GM19023 (cell line): ENCODE measurements at regions not wholly inside any gene's neighbourhood (a gene's known extent, or its start where the extent isn't known, plus 50 kb on each side); places are given as distances from the start of the nearest gene placed in this dataset.
"Not testable (repeated sequence)": the region's sequence is repeated elsewhere in the genome, so short reads cannot be mapped to it uniquely, and the experiment has no call there.

Experiments used
- ATAC-seq: cut with Tn5 transposase; IDR thresholded peaks from one replicate; pipeline ENCODE4 v1.9.1; 2021; ENCODE audit warnings: mild to moderate bottlenecking, moderate library complexity; ENCODE audit not compliant: unreplicated experiment

DNA sequence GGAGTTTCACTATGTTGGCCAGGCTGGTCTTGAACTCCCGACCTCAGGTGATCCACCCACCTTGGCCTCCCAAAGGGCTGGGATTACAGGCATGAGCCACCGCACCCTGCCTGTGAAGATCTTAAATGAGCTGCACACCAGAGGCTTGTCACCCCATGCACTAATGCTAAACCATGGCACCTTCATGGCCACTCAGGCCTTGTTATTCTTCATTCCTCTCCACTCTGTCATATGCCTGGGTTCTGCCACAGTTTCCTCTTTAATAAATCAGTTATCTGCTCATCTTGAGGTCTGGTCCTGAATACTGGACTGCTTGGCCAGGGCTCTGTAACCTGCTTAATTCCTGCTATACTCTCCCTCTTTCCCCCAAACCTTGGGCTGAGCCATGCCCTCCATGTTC lies 104.3 kb upstream of the FOXN2 start:
- no peak for ATAC-seq

DNA sequence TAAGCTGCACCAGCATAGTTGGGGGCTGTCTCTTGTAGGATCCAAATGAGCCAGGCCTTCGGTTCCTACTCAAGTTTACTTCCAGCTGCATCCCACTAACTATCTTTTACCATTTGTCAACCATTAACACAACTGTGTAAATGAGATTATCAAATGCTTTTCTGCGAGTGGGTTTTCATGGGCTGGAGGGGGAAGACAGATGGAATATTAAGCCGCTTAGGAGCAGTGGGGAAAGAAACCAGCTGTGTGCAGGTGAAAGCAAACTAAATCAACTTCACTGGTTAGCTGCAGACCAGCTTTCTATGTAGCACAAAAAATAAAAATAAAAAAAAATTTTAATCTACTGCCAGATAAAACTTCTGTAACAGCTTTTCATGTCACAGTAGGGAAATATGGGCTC lies 100.8 kb upstream of the FOXN2 start:
- no peak for ATAC-seq

DNA sequence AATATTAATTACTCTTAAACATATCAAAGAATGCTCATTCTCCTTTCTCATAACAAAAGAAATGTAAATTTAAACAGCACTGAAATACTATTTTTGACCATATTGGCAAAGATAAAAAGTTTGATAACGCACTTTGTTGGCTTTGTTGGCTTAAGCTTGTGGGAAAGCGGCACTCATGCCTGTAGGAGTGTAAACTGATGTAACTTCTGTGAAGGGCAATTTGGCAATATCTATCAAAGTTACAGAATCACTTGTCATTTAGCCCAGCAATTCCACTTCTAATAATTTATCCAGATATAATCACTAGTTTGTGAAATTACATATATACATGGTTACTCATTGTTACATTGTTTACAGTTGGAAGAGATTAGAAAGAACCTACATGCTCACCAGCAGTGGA lies 96.3 kb upstream of the FOXN2 start:
- ATAC-seq: no peak

DNA sequence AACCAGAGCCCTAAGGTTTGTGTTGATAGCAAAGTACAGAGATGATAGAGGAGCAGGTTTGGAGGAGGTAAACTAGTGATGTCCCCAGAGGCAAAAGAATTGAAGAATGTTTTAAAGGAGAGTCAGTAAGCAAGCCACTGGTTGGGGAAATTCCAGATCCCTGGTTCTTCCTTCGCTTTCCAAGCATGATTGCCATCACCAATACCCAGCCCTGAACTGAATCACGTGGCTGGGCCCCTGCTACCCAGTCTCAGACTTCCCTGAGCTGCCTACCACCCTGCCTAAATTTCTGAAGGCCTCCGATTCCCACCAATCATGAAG lies 95.3 kb upstream of the FOXN2 start:
- no peak for ATAC-seq

DNA sequence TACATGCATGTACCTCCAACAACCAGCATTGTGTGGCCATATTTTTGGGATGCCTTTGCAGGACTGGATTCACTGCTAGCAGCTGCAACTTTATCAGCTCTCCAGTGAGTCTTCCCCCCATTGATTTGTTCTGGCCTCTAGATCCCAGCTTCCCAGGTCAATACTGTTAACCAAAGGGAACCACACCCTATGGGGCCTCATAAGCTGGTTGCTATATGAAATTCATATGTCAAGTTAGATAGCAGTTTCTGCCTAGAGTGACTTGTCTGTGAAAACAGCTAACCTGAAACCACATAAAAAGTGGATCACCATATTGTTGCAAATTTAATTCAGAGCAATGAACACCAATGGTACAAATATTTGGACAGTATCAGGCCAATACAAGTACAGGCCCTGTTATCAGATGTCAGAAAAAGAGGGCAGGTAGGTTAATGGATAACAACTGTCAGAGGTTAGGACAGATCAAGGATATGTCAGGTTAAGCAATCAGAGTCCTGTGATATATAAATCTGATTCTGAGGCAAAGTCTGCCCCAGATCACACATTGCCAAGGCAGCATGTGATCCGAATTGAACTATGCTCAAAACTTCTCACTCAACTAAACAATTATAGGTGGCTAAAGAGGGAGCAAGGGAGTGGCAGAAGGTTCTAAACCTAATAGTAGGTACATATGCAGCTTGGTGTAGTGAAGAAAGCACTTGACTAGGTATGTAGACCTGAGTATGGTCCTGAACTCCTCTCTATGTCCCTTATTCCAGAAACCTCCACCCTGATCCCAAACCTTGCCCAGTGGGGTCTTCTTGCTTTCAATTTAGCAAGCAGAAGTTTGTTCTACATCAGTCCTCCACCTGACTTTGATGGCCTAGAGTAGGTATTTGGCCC lies 94.7 kb upstream of the FOXN2 start:
- ATAC-seq: no peak

DNA sequence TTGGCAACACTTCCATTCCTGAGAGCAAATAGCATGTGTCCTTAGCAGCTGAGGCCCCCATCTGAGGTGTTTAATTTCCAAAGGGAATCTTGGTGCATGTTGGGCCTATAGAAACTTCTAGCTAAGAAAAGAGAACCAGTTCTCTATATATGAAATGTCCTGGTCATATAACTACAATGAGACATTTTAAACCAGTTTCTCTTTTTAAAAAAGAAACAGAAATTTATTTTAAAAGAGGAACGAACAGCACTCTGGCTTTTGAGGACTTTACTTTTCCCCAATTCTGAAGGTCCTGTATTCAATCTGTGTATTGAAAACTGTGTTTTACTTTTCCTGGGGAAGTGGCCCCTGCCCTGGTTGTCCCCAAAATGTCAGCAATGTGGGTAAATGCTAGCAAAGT lies 94.0 kb upstream of the FOXN2 start:
- ATAC-seq: no peak

DNA sequence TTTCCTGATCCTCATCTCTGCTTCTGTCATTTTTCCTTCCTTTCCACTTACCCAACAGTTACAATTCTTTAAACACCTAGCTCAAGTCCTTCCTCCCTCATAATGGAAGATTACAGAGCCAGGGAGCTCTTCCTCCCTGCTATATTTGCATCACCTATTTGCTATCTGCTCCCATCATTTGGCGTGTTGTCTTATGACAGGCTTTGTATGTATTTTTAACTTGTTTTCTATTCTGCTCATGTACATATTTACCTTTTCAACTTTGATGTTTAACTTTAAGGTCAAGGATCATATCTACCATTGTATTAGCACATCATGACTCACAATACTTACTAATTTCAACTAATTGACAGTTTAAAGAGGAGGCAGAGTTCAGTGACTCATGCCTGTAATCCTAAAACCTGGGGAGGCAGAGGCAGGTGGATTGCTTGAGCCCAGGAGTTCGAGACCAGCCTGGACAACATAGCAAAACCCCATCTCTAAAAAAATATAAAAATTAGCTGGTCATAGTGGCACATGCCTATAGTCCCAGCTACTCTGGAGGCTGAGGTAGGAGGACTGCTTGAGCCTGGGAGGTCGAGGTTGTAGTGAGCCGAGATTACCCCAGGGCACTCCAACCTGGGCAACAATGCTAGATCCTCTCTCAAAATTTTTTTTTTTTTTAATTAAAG lies 92.5 kb upstream of the FOXN2 start:
- ATAC-seq: no peak

DNA sequence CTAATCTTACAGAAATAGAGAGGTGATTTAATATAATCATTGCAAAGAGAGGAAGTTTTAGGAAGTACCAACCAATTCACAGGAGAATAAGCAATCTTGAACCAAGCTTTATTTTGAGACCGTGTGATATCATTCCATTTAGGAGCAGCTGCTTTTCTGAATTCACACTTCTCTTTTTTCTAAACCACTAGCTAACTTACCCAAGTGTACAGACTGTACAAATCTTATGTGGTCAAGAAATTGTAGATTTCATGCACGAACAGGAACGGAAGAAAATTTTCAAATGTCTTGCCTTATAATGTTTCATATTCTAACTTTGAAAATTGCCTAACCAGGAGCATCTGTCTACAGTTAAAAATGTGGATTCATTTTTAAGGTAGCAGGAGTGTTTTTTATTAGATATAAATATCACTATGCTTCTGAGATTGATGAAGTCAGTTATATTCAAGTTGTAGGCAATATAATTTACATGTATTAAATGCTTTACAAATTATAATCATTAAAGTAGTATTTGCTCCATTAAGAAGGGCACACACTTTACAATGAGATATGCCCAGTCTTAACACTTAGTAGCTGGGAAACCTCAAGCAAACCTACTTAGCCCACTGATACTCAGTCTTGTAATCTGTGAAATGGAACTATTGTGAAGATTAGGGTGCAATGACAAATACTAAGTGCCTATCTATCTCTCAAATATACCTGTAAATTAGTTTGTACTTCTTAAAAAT lies 86.7 kb upstream of the FOXN2 start:
- no peak for ATAC-seq

DNA sequence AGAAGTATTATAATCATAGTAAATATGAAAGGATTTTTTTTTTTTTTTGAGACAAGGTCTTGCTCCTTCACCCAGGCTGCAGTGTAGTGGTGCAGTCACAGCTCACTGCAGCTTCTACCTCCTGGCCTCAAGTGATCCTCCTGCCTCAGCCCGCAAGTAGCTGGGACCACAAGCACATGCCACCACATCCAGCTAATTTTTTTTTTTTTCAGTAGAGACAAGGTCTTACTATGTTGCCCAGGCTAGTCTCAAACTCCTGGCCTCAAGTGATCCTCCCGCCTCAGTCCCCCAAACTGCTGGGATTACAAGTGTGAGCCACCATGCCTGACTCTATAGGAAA lies 86.2 kb upstream of the FOXN2 start:
- no peak for ATAC-seq

DNA sequence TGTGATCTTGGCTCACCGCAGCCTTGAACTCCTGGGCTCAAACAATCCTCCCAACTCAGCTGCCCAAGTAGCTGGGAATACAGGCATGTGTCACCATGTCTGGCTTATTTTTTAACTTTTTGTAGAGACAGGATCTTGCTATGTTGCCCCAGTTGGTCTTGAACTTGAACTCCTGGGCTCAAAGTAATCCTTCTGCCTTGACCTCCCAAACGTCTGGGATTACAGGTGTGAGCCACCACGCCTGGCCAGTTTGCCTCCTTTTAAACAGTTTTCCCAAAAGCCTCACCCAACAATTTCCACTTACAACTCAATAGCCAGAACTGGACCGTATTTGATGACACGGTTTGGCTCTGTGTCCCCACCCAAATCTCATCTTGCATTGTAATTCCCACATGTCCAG lies 85.4 kb upstream of the FOXN2 start:
- no peak for ATAC-seq

DNA sequence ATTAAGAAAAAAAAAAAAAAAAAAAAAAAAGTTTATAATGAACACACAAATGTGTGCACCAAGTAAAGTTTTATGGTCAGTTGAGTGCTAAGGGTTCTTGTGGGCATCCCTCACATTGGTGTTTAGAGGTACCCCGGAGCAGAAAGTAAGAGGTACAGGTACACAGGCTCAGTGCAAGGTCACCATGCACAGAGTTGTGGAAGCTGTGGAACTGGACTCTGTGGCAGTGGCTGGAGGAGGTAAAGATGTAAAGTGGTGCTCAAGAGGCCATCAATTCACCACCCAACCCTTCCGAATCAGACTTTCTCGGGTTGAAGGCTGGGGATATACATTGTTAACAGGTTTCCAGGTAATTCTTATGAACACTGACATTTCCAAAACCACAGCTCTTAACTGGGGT lies 83.6 kb upstream of the FOXN2 start:
- no peak for ATAC-seq

DNA sequence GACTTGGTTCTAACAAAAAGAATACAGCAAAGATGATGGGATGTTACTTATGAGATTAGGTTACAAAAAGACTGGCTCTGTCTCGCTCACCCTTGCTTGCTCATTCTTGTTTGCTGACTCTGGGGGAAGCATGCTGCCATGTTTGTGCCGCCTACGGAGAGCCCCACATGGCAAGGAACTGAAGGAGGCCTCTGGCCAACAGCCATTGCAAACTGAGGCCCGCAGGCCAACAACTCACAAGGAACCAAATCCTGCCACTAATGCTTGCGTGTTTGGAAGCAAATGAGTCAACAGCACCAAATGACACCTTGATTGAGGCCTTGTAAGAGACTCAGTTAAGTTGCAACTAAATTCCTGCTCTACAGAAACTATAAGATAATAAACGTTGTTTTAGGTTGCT lies 82.1 kb upstream of the FOXN2 start:
- no peak for ATAC-seq

DNA sequence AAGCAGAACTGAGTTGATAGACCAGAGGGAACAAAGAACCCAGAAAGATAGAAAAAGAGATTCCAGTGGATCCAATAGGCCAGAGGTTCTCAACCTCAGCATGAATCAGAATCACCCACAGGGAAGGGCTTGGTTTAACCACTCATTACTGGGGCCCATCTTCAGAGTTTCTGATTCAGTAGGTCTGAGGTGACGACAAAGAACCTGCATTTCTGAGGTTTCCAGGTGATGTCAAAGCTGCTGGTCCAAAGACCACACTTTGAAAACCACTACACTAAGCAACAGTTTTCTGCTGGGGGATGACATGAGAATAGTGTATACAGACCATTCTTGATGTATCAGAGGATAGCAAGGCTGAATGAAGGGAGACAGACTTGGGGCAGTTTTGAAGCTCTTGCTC lies 81.5 kb upstream of the FOXN2 start:
- ATAC-seq: no peak

DNA sequence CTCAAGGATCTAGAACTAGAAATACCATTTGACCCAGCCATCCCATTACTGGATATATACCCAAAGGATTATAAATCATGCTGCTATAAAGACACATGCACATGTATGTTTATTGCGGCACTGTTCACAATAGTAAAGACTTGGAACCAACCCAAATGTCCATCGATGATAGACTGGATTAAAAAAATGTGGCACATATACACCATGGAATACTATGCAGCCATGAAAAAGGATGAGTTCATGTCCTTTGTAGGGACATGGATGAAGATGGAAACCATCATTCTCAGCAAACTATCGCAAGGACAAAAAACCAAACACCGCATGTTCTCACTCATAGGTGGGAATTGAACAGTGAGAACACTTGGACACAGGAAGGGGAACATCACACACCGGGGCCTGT lies 80.7 kb upstream of the FOXN2 start:
- ATAC-seq: not testable (repeated sequence)

DNA sequence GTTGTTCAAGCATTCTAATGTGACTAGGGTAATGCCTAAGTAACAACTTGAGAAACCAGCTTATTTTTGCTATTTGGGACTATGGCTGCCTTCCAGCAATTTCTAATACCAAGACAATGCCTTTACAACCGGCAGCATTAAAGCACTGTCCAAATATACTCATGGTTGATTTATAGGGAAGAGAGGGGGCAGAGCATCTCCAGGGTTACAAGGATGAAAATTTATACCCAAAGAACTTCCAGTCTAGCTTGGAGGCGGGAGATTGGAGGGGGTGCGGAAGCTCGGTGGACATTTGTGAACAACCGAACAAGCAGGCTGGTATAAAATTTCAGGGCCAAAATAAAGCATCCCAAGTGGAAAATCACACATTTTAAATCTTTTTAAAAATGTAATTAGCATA lies 79.4 kb upstream of the FOXN2 start:
- ATAC-seq: no peak

DNA sequence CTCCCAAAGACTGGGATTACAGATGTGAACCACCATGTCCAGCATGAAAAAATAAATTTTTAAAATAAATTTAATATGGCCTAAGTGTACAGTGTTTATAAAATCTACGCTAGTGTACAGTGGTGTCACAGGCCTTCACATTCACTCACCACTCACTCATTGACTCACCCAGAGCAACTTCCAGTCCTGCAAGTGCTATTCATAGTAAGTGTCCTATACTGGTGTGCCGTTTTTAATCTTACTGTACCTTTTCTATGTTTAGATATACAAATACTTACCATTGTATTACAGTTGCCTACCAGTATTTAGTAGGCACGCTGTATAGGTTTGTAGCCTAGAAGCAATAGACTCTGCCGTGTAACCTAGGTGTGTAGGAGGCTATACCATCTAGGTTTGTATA lies 76.1 kb upstream of the FOXN2 start:
- ATAC-seq: no peak

DNA sequence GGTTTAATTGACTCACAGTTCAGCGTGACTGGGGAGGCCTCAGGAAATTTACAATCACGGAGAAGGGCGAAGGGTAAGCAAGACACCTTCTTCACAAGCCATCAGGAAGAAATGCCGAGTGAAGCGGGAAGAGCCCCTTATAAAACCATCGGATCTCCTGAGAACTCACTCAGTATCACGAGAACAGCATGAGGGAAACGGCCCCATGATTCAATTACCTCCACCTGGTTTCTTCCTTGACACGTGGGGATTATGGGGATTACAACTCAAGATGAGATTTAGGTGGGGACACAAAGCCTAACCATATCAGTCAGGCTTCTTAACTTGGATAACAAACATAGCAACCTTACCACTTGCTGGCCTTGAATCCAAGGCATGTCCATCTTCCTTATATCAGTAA lies 73.6 kb upstream of the FOXN2 start:
- ATAC-seq: no peak

DNA sequence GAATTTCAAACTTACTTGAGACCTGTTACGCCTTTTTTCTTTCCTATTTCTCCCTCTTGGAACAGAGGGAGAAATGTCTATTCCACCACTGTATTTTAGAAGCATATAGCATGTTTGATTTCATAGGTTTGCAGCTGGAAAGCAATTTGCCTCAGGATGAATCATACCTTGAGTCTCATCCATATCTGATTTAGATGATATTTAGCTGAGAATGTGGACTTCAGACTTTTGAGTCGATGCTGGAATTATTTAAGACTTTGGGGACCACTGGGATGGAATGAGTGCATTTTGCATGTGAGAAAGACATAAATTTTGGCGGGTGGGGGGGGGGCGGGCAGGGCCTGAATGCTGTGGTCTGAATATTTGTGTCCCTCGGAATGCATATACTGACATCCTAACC lies 67.3 kb upstream of the FOXN2 start:
- no peak for ATAC-seq

DNA sequence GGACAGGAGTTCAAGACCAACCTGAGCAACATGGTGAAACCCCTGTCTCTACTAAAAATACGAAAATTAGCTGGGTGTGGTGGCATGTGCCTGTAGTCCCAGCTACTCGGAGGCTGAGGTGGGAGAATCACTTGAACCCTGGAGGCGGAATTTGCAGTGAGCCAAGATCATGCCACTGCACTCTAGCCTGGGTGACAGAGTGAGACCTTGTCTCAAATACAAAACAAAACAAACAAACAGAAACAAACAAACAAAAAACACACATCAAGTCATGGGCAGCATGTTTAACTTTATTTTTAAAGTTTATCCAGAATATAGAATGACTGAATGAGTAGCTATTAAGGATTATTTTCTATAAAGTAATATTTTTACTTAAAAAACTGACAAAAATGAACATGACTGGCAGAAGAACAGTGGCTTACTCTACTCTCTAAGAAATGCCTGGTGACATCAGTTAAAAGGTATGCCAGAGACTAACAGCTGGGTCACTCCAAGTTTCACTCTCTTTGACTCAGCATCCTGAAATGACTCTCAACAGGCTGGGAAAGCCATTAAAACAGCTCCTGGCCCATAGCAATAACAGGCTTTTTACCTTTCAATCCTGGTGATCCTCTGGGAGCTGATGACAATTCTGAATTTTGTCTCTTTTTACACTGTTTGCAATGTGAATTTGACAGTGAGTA lies 66.1 kb upstream of the FOXN2 start:
- ATAC-seq: peak; percentile 87

DNA sequence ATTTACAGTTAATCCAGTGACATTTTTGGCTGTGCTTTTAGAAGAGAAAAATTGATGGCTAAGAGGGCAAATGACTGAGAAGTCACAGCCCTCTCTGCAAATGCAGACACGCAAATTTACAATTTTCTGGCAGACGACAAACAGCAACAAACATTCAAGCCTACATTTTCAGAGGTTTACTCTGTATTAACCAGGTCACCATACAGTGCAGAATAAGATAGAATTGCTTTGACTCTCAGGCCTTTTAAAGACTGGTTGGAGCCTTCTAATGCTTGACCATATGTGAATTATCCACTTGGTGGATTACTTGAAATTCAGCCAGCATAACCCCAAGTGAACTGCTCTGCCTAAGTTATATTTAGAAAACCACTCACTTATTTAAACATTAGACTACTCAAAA lies 65.5 kb upstream of the FOXN2 start:
- ATAC-seq: no peak

DNA sequence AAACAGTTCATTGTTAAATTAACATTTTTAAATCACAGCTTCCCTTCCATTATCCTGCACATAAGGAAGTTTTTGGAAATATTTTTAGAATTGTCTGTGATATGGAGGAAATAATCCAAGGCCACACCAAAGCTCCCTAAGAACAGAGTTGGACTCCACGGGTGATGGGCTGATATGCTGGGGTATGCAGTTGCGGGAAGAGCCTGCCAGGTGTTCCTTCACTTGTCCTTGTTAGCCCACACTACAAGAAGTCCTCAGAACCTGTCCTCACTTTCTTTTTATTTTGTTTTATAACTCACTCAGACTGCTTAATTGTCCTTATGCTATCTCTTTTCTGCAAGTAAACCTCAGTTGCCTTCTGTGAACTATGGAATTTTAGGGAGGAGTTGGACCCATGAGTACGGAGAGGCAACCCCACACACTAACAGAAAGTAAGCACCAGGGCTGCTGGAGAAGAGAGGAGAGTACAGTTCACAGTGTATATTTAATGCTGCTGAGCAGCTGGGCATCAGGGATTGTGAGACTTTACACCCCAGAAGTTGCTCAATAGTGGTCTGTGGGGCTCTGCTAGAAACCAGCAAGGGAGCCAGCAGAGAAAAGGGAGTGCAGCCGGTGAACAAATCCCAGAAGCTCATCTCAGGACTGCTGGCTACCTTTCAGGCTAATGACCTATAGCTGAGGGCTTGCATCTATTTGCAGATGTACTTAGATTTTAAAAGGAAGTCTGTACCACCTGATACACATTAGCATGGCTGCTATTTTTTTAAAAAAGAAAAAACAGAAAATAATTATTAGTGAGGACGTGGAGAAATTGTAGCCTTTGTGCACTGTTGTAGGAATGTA lies 64.6 kb upstream of the FOXN2 start:
- no peak for ATAC-seq
